ENCODE measurements at regions not wholly inside any gene's neighbourhood (a gene's known extent, or its start where the extent isn't known, plus 50 kb on each side); places are given as distances from the start of the nearest gene placed in this dataset.

GRCh38 chr3:5401002-5401401, 213.5 kb downstream of the EDEM1 start:
- TF ChIP-seq POLR2A (IDR thresholded peaks at IDR 0.05) (no peak), POLR2AphosphoS5 (IDR thresholded peaks at IDR 0.05) (no peak), CTCF (IDR thresholded peaks at IDR 0.05) (no peak), EP300 (IDR thresholded peaks at IDR 0.05) (no peak)
- Histone ChIP-seq H3K4me3 (no peak overlapping the region), H3K9me3 (no peaks in the 10 kb centered on the region), H3K27ac (no peak overlapping the region), H3K4me1 (no peaks in the 10 kb centered on the region), H3K36me3 (no peaks in the 10 kb centered on the region), H3K27me3 (no peaks in the 10 kb centered on the region)
- DNase-seq (ENCODE audit: low spot score in 2 of 2), result no peak
- 84% methylated on average over 4 of the region's 10 CpGs for WGBS

DNA sequence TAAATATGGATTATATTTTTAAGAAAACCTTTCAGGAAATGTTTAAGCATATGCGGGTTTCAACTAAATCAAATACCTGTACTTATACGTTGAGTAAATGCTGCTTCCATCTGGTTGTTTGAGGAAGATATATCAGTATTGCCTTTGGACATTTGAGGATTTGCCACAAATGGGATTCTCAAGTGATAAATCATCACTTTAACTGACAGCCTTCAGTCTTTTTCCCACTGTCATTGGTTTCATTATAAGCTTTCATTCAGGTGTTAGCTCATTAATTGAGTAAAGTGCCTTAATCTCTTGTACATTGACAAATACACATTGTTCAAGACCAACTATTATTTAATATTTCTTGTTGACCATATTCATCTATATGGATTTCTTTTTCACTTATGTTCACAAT, 217.2 kb downstream of the EDEM1 start:
- Histone ChIP-seq H3K4me1 (no peaks in the 10 kb centered on the region), H3K27me3 (no peaks in the 10 kb centered on the region), H3K9me3 (no peaks in the 10 kb centered on the region), H3K4me3 (no peak overlapping the region), H3K36me3 (no peaks in the 10 kb centered on the region), H3K27ac (no peak overlapping the region)
- DNase-seq (ENCODE audit: low spot score in 2 of 2), result no peak
- no peak for TF ChIP-seq POLR2AphosphoS5 (IDR thresholded peaks at IDR 0.05)
- TF ChIP-seq EP300 (IDR thresholded peaks at IDR 0.05), result no peak
- TF ChIP-seq POLR2A (IDR thresholded peaks at IDR 0.05), result no peak
- TF ChIP-seq CTCF (IDR thresholded peaks at IDR 0.05), result no peak
- 68% methylated on average over 2 of the region's 2 CpGs for WGBS

DNA sequence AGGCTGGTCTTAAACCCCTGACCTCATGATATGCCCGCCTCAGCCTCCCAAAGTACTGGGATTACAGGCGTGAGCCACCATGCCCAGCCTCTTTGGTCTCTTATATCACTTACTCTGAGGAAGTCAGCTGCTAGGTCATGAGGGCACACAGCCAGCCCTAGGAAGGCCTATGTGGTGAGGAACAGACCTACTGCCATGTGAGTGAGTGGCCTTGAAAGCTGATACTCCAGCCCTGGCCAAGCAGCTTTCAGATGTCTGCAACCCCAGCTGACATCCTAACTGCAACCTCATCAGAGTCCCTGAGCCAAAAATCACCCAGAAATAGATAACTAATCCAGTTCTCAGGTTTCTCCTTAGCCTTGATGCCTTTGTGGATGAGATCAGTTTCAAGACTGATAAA, 224.3 kb downstream of the EDEM1 start:
- Histone ChIP-seq H3K27ac (no peak overlapping the region), H3K36me3 (no peaks in the 10 kb centered on the region), H3K27me3 (peaks cover 4% of the 10 kb centered on the region), H3K9me3 (no peaks in the 10 kb centered on the region), H3K4me3 (no peak overlapping the region), H3K4me1 (no peaks in the 10 kb centered on the region)
- DNase-seq (ENCODE audit: low spot score in 2 of 2), result no peak
- WGBS, result 100% methylated on average over 2 of the region's 2 CpGs
- TF ChIP-seq CTCF (IDR thresholded peaks at IDR 0.05) (no peak), POLR2A (IDR thresholded peaks at IDR 0.05) (no peak), EP300 (IDR thresholded peaks at IDR 0.05) (no peak), POLR2AphosphoS5 (IDR thresholded peaks at IDR 0.05) (no peak)

GRCh38 chr3:5423076-5423475, 235.6 kb downstream of the EDEM1 start:
- peaks cover 12% of the 10 kb centered on the region for H3K4me1 ChIP-seq
- DNase-seq (ENCODE audit: low spot score in 2 of 2), result no peak
- no peaks in the 10 kb centered on the region for H3K9me3 ChIP-seq
- TF ChIP-seq CTCF (IDR thresholded peaks at IDR 0.05), result no peak
- TF ChIP-seq POLR2A (IDR thresholded peaks at IDR 0.05), result no peak
- no peak for TF ChIP-seq POLR2AphosphoS5 (IDR thresholded peaks at IDR 0.05)
- TF ChIP-seq EP300 (IDR thresholded peaks at IDR 0.05), result no peak
- H3K27ac ChIP-seq, result no peak overlapping the region
- H3K27me3 ChIP-seq, result no peaks in the 10 kb centered on the region
- WGBS, result 37% methylated on average over 4 of the region's 4 CpGs
- H3K4me3 ChIP-seq, result no peak overlapping the region
- no peaks in the 10 kb centered on the region for H3K36me3 ChIP-seq

- Histone ChIP-seq H3K27me3 (no peaks in the 10 kb centered on the region), H3K4me3 (no peak overlapping the region), H3K36me3 (no peaks in the 10 kb centered on the region), H3K27ac (no peak overlapping the region), H3K9me3 (no peaks in the 10 kb centered on the region), H3K4me1 (peaks cover 12% of the 10 kb centered on the region)
- no peak for DNase-seq (ENCODE audit: low spot score in 2 of 2)
- TF ChIP-seq POLR2AphosphoS5 (IDR thresholded peaks at IDR 0.05) (no peak), CTCF (IDR thresholded peaks at IDR 0.05) (no peak), EP300 (IDR thresholded peaks at IDR 0.05) (no peak), POLR2A (IDR thresholded peaks at IDR 0.05) (no peak)
- WGBS, result 58% methylated on average over 2 of the region's 2 CpGs
These were observed 236.0 kb downstream of the EDEM1 start for GRCh38 chr3:5423523-5423922.
